ENCODE measurements at regions not wholly inside any gene's neighbourhood (a gene's known extent, or its start where the extent isn't known, plus 50 kb on each side); places are given as distances from the start of the nearest gene placed in this dataset.
"Not testable (repeated sequence)": the region's sequence is repeated elsewhere in the genome, so short reads cannot be mapped to it uniquely, and the experiment has no call there.

DNA sequence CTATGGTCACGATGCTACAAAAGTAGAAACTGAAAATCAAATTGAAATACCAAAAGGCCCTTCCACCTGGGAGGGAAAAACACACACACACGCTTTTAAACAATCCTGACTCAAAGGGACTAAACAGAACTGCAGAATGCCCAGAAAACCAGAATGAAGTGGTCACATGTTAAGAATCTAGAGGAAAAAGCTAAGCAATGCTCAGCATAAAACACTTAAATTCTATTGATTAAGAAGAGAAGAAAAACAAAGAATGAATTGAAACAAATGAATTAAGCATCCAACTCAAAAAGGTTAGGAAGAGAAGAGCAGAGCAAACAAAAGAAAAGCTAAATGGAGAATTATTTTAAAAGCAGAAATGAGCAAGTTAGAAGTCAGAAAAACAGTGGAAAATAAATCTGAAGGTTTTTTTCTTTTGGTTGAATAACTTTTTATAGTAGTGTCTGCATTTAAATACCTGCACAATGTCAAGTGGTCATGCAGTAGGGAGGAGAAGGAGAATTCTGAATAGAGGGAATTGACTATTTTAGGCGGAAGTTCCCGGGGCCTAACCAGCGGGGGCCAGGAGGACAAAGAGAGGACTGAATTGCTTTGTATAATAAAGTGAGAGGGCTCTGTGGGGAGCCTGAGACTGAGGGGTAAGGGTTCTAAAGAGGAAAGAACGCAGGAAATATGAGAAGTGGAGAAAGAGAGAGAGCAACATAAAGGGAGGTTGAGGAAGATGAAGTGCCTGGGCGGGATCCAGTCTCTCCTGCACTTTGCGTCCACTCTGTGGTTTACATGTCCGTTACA is 146.8 kb downstream of the ATPSCKMT start:
- TF ChIP-seq, protein P1, sequence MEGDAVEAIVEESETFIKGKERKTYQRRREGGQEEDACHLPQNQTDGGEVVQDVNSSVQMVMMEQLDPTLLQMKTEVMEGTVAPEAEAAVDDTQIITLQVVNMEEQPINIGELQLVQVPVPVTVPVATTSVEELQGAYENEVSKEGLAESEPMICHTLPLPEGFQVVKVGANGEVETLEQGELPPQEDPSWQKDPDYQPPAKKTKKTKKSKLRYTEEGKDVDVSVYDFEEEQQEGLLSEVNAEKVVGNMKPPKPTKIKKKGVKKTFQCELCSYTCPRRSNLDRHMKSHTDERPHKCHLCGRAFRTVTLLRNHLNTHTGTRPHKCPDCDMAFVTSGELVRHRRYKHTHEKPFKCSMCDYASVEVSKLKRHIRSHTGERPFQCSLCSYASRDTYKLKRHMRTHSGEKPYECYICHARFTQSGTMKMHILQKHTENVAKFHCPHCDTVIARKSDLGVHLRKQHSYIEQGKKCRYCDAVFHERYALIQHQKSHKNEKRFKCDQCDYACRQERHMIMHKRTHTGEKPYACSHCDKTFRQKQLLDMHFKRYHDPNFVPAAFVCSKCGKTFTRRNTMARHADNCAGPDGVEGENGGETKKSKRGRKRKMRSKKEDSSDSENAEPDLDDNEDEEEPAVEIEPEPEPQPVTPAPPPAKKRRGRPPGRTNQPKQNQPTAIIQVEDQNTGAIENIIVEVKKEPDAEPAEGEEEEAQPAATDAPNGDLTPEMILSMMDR (conservative IDR thresholded peaks at IDR 0.05): no peak
- TF ChIP-seq ZFX (IDR thresholded peaks at IDR 0.05): no peak
- no peak overlapping the region for H3K27ac ChIP-seq

- H3K27ac ChIP-seq: not testable (repeated sequence)
Observed at GRCh38 chr5:10102235-10102634, 147.5 kb downstream of the ATPSCKMT start.

- no peak overlapping the region for H3K27ac ChIP-seq
- TF ChIP-seq, protein P1 (conservative IDR thresholded peaks at IDR 0.05): no peak
- no peak for TF ChIP-seq ZFX (IDR thresholded peaks at IDR 0.05)
Observed at GRCh38 chr5:10099548-10099947, 150.1 kb downstream of the ATPSCKMT start.

GRCh38 chr5:10091701-10092100 is 158.0 kb downstream of the ATPSCKMT start:
- TF ChIP-seq ZFX (IDR thresholded peaks at IDR 0.05): no peak
- TF ChIP-seq, protein P1 (conservative IDR thresholded peaks at IDR 0.05): no peak
- no peak overlapping the region for H3K27ac ChIP-seq

DNA sequence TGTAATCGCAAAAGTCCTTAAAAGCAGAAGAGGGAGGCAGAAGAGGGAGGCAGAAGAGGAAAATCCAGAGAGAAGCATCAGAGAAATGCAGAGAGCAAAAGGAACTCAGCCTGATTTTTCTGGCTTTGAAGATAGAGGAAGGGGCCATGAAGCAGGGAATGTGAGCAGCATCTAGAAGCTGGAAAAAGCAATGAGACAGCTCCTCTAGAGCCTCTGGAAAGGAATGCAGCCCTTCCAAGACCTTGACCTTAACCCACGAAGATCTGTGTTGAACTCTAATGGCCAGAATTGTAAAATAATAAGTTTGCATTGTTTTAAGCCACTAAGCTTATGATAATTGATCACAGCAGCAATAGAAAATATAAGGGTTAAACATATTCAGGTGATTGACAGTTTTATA is 159.6 kb downstream of the ATPSCKMT start:
- H3K27ac ChIP-seq: no peak overlapping the region
- TF ChIP-seq, protein P1 (conservative IDR thresholded peaks at IDR 0.05): peak; percentile 5; the same call in 1 of the 2 replicates
- no peak for TF ChIP-seq ZFX (IDR thresholded peaks at IDR 0.05)

DNA sequence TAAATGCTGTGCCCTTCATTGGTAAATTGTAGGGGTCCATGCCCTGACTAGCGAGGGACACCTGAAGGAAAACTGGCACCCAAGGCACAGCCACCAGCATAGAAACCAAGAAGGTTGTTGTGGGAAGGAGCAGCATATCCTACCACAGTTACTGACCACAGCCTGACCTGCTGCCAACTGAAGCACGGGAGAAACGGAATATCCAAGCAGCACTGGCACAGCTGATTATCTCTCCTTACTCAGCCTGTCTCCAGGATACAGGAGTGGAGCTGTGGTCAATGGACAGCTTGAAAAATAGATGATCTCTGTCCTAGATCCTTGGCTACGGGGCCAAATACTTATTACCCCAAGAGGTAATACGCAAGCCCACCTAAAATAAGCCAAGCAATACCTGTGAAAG is 164.5 kb downstream of the ATPSCKMT start:
- TF ChIP-seq, protein P1 (conservative IDR thresholded peaks at IDR 0.05): no peak
- no peak for TF ChIP-seq ZFX (IDR thresholded peaks at IDR 0.05)
- no peak overlapping the region for H3K27ac ChIP-seq

DNA sequence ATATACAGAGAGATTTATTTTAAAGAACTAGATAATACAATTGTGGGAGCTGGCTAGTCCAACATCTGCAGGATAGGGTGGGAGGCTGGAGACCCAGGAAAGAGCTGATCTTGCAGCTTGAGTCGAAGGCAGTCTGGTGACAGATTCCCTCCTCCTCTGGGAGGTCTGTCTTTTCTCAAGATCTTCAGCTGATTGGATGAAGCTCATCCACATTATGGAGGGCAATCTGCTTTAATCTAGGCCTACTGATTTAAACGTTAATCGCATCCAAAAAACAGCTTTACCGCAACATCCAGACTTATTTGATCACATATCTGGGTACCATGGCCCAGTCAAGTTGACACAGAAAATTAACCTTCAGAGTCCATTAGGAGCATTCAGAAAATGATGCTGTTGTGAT is 168.1 kb downstream of the ATPSCKMT start:
- H3K27ac ChIP-seq: no peak overlapping the region
- TF ChIP-seq, protein P1 (conservative IDR thresholded peaks at IDR 0.05): no peak
- no peak for TF ChIP-seq ZFX (IDR thresholded peaks at IDR 0.05)
